ENCODE measurements at regions not wholly inside any gene's neighbourhood (a gene's known extent, or its start where the extent isn't known, plus 50 kb on each side); places are given as distances from the start of the nearest gene placed in this dataset.
A peak's percentile ranks its signal among the peaks of the same experiment; 100 is the strongest.
"Not testable (repeated sequence)": the region's sequence is repeated elsewhere in the genome, so short reads cannot be mapped to it uniquely, and the experiment has no call there.

DNA sequence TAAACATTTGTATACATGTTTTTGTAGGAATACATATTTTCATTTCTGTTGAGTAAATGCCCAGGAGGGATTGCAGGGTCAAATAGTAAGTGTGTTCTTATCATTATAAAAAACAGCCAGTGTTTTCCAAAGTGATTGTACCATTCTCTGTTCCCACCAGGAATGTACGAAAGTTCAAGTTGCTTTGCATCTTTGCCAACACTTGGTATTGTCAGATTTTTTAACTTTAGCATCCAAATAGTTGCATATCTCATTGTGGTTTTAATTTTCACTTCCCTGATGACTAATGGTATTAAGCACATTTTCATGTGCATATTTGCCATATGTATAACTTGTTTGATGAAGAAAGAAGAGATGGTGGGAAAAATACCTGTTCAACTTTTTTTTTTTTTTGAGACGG lies 213.9 kb downstream of the ZNF365 start:
- DNase-seq (ENCODE audit: low spot score), result no peak

DNA sequence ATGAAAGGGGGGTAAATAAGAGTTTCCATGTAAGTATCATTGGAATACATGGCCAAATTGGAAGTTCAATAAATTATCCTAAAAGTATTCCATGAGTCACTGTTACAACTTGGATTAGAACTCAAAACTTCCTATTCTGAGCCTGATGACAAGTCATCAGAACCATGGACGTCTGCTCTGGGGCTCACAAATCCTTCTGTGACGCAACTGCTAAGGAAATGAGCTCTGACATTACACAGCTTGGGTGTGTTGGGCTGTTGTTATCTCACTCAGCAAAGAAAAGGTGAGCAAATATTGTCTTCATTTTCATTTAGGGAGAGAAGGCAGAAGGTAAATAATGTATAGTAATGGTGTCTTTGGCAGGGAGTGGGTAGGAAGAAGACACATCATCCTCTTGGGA lies 214.8 kb upstream of the ADO start:
- no peak for DNase-seq (ENCODE audit: low spot score)

DNA sequence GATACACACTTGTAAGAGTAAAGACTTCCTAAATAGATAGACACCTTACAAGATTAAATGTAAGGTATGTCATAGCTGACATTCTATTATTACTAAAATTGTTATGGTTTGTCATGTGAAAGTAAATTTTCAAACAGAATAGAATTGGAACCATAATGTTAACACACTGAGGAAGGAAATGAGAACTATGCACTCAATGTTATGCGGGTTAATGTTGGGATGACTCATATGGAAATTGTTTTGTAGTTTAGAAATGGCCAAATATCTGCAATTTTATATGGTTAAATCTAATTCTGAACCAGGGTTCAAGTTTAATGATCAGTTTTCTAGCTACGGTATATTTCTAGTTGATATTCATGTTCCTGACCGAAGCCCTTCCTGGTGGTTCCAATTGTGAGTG lies 214.2 kb upstream of the ADO start:
- no peak for DNase-seq (ENCODE audit: low spot score)

DNA sequence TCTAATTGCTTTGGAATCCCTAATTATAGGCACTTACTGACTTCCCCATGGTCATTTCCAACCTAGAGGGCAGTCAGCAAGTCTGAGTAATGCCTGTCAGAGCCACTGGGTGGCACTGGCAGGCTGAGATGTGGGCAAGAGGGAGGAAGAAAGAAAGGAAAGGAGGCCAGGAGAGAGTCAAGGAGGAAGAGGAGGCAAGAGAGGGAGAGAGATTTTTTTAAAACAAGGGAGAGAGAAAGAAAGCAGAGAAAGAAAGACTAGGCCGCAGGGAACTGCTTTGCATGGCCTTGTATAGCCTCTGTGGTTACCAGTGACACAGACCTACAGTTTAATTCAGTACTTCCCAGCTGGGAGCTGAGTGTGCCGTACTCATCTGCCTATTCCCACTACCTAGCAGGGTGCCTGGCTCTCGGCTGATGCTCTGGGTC lies 210.4 kb upstream of the ADO start:
- peak; percentile 59 for DNase-seq (ENCODE audit: low spot score)

DNA sequence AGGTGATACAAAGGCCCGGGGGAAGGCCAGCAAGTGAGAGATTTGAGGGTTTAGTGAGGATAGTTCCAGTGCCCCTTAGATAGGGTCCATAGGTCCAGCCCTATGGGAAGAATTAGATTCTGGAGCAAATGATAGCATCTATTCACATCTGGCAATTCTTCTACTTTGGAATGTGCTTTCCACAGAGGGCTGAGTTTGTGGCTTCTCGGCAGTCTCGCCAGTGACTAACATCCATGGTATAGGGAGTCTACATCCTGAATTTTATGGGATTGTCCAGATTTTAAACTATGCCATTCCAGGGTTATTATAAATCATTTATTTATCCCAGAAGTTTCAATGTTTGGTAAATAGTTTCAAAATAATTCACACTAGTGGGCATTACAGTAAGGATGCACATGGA lies 207.3 kb upstream of the ADO start:
- DNase-seq (ENCODE audit: low spot score), result no peak

DNA sequence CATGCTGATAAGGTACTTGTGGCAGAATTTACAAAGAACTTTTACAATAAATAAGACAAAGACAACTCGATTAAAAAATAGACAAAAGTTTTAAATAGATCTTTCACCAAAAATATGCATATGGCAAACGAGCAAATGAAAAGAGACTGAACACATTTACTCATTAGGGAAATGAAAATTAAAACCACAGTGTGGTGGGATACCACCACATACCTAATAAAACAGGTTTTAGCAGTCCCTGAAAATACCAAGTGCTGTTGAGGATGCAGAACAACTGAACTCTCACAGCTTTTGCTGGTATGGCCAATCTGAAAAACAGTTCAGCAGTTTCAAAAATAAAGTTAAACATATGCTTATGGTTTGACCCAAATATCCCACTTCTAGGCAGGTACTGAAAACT lies 205.4 kb upstream of the ADO start:
- no peak for DNase-seq (ENCODE audit: low spot score)

DNA sequence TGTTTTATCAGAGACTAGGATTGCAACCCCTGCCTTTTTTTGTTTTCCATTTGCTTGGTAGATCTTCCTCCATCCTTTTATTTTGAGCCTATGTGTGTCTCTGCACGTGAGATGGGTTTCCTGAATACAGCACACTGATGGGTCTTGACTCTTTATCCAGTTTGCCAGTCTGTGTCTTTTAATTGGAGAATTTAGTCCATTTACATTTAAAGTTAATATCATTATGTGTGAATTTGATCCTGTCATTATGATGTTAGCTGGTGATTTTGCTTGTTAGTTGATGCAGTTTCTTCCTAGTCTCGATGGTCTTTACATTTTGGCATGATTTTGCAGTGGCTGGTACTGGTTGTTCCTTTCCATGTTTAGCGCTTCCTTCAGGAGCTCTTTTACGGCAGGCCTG lies 198.0 kb upstream of the ADO start:
- not testable (repeated sequence) for DNase-seq (ENCODE audit: low spot score)

DNA sequence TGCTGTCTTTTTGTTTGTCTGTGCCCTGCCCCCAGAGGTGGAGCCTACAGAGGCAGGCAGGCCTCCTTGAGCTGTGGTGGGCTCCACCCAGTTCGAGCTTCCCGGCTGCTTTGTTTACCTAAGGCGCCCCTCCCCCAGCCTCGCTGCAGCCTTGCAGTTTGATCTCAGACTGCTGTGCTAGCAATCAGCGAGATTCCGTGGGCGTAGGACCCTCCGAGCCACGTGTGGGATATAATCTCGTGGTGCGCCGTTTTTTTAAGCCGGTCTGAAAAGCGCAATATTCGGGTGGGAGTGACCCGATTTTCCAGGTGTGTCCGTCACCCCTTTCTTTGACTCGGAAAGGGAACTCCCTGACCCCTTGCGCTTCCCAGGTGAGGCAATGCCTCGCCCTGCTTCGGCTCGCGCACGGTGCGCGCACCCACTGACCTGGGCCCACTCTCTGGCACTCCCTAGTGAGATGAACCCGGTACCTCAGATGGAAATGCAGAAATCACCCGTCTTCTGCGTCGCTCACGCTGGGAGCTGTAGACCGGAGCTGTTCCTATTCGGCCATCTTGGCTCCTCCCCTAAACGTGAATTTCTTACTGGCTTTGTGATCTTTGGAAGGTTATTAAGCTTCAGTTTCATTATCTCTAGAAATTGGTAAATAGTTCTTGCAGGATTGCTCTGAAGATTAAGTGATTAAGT lies 196.2 kb upstream of the ADO start:
- DNase-seq (ENCODE audit: low spot score), result not testable (repeated sequence)

DNA sequence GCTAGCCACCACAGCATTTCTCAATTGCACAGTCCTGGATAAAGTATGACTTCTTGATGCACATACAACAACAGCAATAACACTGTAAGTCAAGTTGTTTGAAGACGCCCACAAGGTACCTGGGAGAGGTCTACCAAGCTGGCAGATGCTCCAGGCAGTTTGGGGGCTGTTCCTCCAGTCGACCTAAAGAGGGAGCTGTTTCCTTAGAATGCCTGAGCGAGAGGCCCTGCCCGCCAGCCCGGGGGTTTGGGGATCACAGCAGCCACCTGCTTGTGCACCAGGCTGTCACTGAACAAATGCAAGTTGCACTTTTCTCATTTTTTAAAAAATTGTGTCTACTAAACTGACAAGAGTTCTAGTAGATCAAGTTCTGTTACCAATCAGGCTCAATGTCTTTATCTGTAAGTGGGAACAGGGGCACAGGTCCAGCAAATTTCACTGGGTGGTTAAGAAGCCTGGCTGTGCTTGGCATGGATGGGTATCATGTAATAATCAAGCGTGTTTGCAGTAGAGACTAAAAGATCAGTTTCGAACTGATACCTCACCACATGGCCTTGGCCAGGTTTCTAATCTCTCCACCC lies 193.8 kb upstream of the ADO start:
- DNase-seq (ENCODE audit: low spot score), result peak; percentile 56

DNA sequence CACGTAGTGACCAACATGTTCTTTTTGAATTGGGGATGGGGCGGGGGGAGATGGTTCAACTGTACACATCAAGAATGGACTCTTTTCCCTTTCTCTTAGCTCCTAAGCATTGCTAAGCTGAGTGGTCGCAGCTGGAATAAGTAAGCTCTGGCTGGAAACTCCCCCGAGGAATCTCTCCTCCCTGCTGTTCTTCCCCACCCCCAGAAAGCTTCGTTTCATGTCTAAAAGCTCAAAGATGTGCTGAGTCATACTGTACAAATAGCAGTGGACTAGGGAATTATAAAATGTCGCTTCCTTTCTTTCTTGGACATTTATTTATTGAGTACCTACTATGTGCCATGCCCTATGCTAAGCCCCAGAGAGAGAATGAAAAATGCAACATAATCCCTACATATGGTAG lies 191.1 kb upstream of the ADO start:
- peak; percentile 54 for DNase-seq (ENCODE audit: low spot score)

DNA sequence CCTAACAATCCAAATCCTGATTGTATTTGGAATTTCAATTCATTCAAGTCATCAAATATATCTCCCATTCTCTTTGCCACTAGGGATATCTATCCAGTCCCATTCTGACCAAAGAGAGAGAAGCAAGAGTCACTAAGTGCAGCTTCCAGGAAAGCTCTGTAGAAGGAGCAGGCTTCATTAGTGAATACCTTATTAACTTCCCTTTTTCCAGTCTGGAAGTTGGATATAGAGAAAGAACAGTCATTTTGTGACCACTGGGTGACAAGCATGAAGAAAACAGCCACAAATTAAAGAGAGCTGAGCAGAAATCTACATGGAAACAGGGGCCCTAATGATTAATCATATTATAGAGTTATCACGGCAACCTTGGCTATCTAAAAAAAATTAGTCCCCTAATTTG lies 190.7 kb upstream of the ADO start:
- no peak for DNase-seq (ENCODE audit: low spot score)

DNA sequence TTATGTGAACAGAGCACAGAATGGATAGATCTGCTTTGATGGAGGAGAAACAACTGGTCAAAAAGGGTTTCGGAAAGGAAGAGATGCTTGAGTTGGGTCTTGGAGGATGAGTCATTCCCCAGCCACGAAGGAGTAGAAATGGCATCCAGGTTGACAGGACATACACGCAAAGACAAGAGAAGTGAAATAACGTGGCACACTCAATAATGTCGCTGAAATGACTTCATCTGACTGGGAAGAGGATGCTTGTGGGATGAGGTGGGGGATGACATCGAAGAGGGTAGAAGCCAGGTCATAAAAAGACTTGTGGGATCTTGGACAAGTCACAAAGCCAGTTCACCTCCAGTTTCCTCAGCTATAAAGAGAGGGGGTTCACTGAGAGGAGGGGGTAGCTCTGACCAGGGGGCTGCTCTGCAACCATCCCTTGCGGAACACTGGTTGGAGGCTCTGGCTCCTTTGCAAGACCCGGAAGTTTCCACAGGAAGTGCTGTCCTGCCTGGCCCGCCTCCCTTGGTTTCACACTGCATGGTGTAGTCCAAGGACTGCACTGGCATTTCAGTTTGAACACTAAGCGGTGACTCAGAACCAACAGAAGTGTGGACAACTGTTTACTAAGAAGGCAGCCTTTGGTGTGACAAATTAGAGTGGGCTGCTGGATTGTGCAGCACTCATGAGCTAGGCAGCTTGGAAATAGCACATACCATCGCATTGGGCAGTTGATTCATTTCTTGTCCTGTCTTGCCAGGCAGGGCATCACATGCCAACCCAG lies 189.9 kb upstream of the ADO start:
- peak; percentile 46 for DNase-seq (ENCODE audit: low spot score)

DNA sequence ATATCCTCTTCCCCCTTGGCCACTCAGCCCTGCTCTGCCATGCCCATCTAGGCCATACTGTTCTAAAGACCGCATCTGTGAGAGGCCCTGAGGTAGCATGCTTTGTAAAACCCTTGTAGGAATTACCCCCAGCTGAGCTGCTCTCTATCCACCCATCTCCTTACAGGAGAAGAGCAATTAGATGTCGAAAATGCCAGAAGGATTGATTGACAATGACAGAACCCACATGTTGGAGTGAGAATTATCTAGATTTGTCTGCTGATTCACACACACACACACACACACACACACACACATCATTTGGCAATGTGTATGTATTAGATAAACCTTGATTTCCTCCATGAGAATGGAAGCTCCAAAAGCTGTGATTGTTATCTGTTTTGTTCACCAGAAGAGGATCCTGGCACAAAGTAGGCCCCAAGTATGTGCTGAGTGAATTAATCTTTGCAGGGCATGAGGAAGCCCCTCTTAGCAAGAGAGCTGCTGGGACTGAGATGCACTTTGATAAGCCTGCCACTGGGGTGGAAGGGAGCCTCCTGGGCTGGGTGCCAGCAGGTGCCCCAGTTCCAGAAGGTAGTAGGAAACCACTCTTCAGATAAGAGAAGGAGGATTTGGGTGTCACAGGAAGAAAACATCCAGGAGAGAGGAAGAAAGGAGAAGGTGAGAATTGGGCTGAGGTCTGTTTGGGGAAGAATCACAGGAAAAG lies 187.5 kb upstream of the ADO start:
- DNase-seq (ENCODE audit: low spot score), result no peak

DNA sequence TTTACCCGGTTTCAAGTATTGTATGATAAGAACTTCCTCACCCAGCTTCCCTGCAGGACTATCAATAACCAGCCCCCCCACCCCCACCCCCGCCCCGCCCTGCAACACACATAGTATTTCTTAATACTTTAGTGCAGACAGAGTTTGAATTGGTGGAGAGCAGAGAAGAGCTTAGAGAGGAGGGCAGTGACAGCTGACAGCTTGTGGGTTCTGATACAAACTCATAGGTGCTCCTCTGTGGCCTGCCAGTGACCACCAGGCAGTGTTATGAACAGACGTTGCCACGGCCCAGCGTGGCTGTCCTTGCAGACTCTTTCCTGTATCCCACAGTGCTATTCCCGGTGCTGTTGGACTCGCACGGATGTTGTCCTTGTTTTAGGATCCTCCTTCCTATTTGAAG lies 186.9 kb upstream of the ADO start:
- DNase-seq (ENCODE audit: low spot score), result no peak

DNA sequence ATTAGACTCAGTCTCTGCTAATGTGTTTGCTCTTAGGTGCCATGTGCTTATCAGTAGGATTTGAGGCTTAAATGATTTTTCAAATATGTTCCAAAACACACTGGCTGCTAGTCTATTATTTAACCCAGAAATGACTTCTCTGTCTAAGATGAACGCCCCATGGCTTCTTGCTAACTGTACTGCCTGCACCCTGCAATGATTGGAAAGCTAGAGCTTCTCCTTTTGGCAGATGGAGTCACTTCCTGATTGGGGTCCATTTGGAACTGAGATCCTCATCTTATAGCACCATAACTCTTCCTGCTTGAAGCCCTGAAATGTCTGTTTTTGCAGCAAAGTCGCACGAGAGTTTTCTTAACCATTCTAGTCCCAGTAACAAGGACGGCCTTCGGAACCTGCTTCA lies 186.5 kb upstream of the ADO start:
- DNase-seq (ENCODE audit: low spot score), result no peak

DNA sequence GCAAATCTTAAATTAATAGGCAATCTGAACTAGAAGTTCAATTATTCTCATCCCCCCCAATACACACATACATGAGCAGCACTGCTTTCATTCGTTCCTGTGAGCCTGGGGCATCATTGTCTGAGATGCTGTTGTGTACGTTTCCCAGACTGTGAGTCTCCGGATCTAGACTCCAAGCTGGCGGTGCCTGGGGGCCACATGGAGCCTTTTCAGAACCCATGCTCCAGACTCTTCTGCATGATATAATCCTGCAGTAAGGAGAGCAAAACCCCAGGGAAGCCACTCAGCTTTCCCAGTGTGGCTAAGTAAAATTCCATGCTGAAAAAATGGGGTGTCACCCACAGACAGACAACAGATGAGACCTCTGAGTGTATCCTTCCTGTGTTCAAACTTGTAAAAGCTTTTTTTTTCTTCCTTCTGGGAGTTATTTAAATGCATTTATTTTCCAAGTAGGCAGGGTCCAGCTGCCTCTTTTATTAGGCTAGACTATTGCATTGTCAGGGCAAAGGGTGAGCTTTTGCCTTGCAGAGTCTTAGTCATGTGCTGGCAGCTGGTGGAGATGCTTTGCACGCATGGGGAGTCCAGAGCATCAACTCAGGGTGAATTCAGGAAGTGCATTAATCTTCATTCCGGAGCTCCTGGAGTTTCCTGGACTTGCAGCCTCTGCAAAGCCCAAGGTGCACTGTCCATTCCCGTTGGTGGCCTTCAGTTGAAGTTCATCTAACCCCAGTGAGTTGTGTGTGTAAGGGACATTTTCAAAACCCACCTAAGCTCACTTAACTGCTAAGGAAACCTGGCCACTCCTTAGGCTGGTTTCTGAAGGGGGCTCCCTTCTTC lies 185.7 kb upstream of the ADO start:
- DNase-seq (ENCODE audit: low spot score), result peak; percentile 84

DNA sequence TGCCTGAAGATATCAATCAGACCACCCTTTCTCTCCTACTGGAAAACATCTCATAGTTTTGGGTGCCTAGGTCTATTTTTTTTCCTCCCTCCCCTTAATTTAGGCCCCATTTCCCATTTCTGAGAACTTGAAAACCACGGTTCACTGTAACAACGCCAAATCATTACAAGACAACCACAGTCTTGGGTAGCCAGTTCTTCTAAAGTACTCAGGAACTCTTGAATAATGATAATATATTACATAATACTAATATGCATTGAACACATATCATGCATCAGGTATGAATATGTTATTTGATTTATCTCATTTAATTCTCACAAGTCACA lies 185.1 kb upstream of the ADO start:
- DNase-seq (ENCODE audit: low spot score), result no peak

DNA sequence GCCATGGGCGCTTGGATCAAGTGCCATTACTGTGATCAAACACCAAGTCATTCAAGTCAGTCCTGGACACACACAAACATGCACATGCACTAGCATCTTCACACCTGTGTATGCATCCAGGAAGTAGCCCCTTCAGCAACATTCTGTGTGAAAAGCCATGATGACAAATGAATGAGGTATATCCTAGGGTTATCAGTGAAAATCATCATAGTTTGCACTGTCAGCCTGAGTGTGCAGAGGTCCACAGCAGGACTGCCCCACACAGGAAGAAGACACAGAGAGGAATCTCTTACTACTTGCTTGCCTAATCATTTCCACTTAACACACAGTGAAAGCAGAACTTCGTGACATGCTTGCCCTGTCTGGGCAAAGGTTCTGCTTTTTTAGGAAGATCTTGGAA lies 184.0 kb upstream of the ADO start:
- no peak for DNase-seq (ENCODE audit: low spot score)

DNA sequence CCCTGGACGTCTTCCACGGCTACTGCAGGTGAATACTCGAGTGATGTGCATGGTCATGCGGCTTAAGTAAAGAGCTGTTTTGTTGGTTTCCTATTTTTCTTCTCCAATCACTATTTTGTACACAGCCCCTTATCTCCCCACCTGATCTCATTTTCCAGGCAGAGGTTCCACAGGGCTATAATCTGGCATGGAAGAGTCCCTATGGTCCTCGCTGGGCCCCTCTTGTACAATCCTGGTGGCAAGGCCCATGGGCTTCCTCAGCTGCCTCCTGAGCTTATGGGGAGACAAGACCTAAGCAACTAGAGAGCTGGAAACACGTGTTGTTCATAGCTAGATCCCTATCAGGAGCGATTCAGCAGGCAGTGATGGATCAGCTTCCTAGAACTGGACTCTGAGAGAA lies 181.3 kb upstream of the ADO start:
- DNase-seq (ENCODE audit: low spot score), result no peak

DNA sequence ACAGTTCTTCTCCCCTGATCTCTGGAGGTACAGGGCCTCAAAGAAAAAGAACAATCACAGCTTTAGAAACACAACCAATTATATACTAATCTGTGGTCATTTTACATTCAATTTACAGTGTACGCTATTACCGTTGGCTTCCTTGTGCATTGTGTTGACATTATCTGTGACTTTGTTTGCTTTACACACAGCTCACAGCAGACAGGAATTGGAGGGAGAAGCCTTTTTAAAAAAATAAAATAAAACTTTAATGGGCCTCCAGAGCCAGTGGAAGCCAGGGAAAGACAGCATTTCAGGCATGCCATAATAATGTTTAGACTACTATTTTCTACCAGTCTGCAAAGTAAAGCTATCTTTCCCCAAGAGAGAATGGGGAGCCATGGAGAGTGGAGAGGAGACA lies 179.0 kb upstream of the ADO start:
- no peak for DNase-seq (ENCODE audit: low spot score)

DNA sequence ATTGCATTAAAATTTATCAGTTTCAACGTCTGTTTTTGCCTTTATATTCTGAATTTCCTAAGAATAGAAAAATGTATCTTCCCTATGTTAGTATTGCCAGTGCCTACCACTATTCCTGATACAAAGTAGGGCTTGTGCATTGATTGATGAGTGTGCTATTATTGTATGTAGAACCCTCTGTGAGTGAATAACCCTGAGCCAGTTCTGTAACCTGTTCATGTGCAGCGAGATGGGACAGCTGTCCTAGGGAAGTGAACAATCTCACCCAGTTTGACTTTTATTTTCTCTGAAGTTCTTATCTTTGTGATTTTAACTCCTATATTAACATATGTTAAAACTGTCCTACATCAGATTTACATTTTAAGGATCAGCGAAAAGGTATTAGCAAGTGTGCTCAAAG lies 178.4 kb upstream of the ADO start:
- DNase-seq (ENCODE audit: low spot score), result no peak

DNA sequence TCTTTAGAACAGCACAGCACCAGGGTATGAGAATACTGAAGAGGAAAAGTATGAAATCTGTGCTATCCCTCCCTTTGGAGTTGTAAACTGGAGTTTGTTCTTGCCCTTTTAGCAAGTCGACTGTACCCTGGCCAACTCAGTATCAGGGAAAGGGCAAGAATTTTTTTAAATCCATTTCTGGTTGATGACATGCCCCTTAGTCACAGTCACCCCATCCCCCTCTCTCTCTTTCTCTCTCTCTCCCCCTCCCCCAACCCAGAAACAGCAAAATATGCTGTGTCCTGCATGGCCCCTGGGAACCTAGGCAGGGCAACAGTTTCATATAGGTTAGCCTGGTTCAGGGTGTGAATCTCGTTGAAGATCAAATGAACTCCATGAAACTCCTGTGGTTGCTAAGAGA lies 177.7 kb upstream of the ADO start:
- no peak for DNase-seq (ENCODE audit: low spot score)

All from H4 (cell line).